HepG2 (cell line): ENCODE measurements at regions not wholly inside any gene's neighbourhood (a gene's known extent, or its start where the extent isn't known, plus 50 kb on each side); places are given as distances from the start of the nearest gene placed in this dataset.

Source experiments
- ATAC-seq: fragments of 200-7000 bp; cut with Tn5 transposase; 3 replicates; pipeline ENCODE4 v1.9.1; 2020; ENCODE audit warnings: mild to moderate bottlenecking, moderate library complexity
- BruUV-seq: library from RNA; stranded (reverse); fragments of 400-500 nt; replicated peaks from 2 replicates; lab custom pipeline; 2021; lab: Mats Ljungman, UMichigan
- CTCF ChIA-PET: fragments of 300-600 bp; formaldehyde crosslinking; extraction: SDS; loops from one replicate; lab custom pipeline; 2021; ENCODE audit warnings: low total read pairs, inconsistent platforms, low intra/inter-chr PET ratio; lab: Yijun Ruan, JAX
- POLR2A ChIA-PET: fragments of 350-600 bp; sonication (Branson Sonifier 250); formaldehyde crosslinking; loops from one replicate; lab custom pipeline; 2020; ENCODE audit warnings: antibody characterized with exemption, inconsistent platforms; lab: Yijun Ruan, JAX
- DNase-seq: peaks from one replicate; pipeline ENCODE4 v3.0.0-alpha.2; 2015; ENCODE audit warnings: low spot score
- FAIRE-seq: peaks from 3 replicates; lab custom pipeline; 2011; peaks lifted over from hg19 to GRCh38; lab: Jason Lieb, UNC
- H2AFZ ChIP-seq: one replicate; pipeline ENCODE4 v1.6.1; 2011; ENCODE audit warnings: low read length, inconsistent platforms
- H3K27ac ChIP-seq: fragments of 300-600 bp; 3 replicates; pipeline ENCODE4 v1.8.0; 2011; ENCODE audit warnings: mixed run types, mild to moderate bottlenecking, mixed read lengths, low read length, inconsistent platforms; ENCODE audit not compliant: insufficient read depth; ENCODE audit errors: extremely low read length
- H3K27me3 ChIP-seq, 2 experiments: fragments of 200-600 bp in 1 of 2; 2 replicates in 1 of 2; 3 replicates in 1 of 2; pipeline versions ENCODE4 v1.6.0 to v1.8.0; 2011; ENCODE audit warnings: low read length in 2 of 2, mild to moderate bottlenecking in 2 of 2, moderate library complexity in 2 of 2, inconsistent platforms in 1 of 2; ENCODE audit not compliant: insufficient read depth in 2 of 2, control insufficient read depth in 1 of 2
- H3K36me3 ChIP-seq, 2 experiments: fragments of 200-600 bp in 1 of 2; replicated peaks in 1 of 2; 2 replicates in 1 of 2; 3 replicates in 1 of 2; pipeline versions ENCODE4 v1.5.1 to v1.8.0; 2011; ENCODE audit warnings: low read length in 2 of 2, inconsistent platforms in 1 of 2; ENCODE audit not compliant: insufficient read depth in 2 of 2, control insufficient read depth in 1 of 2
- H3K4me1 ChIP-seq: 2 replicates; pipeline ENCODE4 v1.5.1; 2012; ENCODE audit warnings: low read length, inconsistent platforms; ENCODE audit not compliant: insufficient read depth
- H3K4me2 ChIP-seq: 2 replicates; pipeline ENCODE4 v1.6.0; 2011; ENCODE audit warnings: low read depth, low read length, inconsistent platforms
- H3K4me3 ChIP-seq, 3 experiments: fragments of 200-600 bp in 1 of 3; sonication (generic), shearing (Covaris generic) in 1 of 3; replicated peaks in 1 of 3; 2 replicates each; pipeline ENCODE4 v1.5.1; 2011 to 2016; ENCODE audit warnings: low read length in 3 of 3, inconsistent platforms in 2 of 3, low read depth in 2 of 3, mild to moderate bottlenecking in 2 of 3, control low read depth in 1 of 3, mixed read lengths in 1 of 3; ENCODE audit not compliant: insufficient read depth in 1 of 3
- H3K79me2 ChIP-seq: one replicate; pipeline ENCODE4 v1.6.1; 2011; ENCODE audit warnings: low read length, inconsistent platforms; ENCODE audit not compliant: insufficient read depth
- H3K9ac ChIP-seq: 2 replicates; pipeline ENCODE4 v1.6.0; 2011; ENCODE audit warnings: mild to moderate bottlenecking, low read depth, low read length, inconsistent platforms; ENCODE audit not compliant: insufficient read depth
- H3K9me3 ChIP-seq: 2 replicates; pipeline ENCODE4 v1.5.1; 2012; ENCODE audit warnings: mild to moderate bottlenecking, low read length
- H4K20me1 ChIP-seq: 2 replicates; pipeline ENCODE4 v1.6.0; 2011; ENCODE audit warnings: inconsistent platforms, mild to moderate bottlenecking, low read length, moderate library complexity; ENCODE audit not compliant: insufficient read depth
- DNMT1 ChIP-seq: sonication (generic); formaldehyde crosslinking; IDR thresholded peaks from 2 replicates; pipeline ENCODE4 v1.5.1; 2020; ENCODE audit warnings: mild to moderate bottlenecking, missing genetic modification reagents
- MBD4 ChIP-seq: IDR thresholded peaks from 2 replicates; pipeline ENCODE4 v1.6.1; 2012; ENCODE audit warnings: low read length, inconsistent platforms, borderline replicate concordance
- MED13 ChIP-seq: sonication (generic); formaldehyde crosslinking; IDR thresholded peaks from 2 replicates; pipeline ENCODE4 v1.5.0; 2020; ENCODE audit warnings: missing genetic modification reagents
- MNT ChIP-seq: fragments of 450-650 bp; IDR thresholded peaks from 2 replicates; pipeline ENCODE4 v1.6.1; 2016
- XRCC5 ChIP-seq: fragments of 200-400 bp; formaldehyde crosslinking; optimal IDR thresholded peaks from 2 replicates; pipeline ENCODE3; 2017; ENCODE audit warnings: mild to moderate bottlenecking, low read length
- ZBTB39 ChIP-seq: sonication (generic); formaldehyde crosslinking; IDR thresholded peaks from 2 replicates; pipeline ENCODE4 v1.5.0; 2020; ENCODE audit warnings: missing genetic modification reagents
- ZNF546 ChIP-seq: sonication (generic); formaldehyde crosslinking; conservative IDR thresholded peaks from 2 replicates; pipeline ENCODE4 v1.8.1; 2023; ENCODE audit warnings: mild to moderate bottlenecking, missing genetic modification reagents
- ZNF614 ChIP-seq: IDR thresholded peaks from 2 replicates; pipeline ENCODE4 v1.6.1; 2018; ENCODE audit warnings: missing biosample characterization, missing genetic modification reagents, inconsistent platforms, borderline replicate concordance
- ZSCAN29 ChIP-seq: sonication (generic); formaldehyde crosslinking; conservative IDR thresholded peaks from 2 replicates; pipeline ENCODE4 v1.4.0; 2020; ENCODE audit warnings: mild to moderate bottlenecking, missing genetic modification reagents
- WGBS: methylation state at CpG from one replicate; pipeline ENCODE4 v1.1.6; 2017; ENCODE audit warnings: low lambda C conversion rate; 5-methylcytosine and 5-hydroxymethylcytosine counted together
- in situ Hi-C: cut with HindIII; loops from 2 replicates; pipeline ENCODE4 v1.10.0; 2017; ENCODE audit warnings: low pct_unique_long_range_greater_than_20kb; ENCODE audit not compliant: extremely low pct_ligation_motif_present
- intact Hi-C: fragments of 100-400 bp; cut with micrococcal nuclease; formaldehyde crosslinking; loops from one replicate; pipeline ENCODE4 v1.10.0; 2022; ENCODE audit not compliant: unreplicated experiment

- H3K27ac ChIP-seq: no peak overlapping the region
- intact Hi-C loops: no loop called here
- TF ChIP-seq XRCC5 (no peak), MBD4 (no peak), ZNF546 (CRISPR knock-in tag) (no peak), ZNF614 (no peak), ZBTB39 (CRISPR knock-in tag) (no peak), MED13 (CRISPR knock-in tag) (no peak), ZSCAN29 (CRISPR knock-in tag) (no peak), MNT (peak; percentile 92), DNMT1 (CRISPR knock-in tag) (no peak)
- TF ChIP-seq, all 625 proteins: peak for 1
- ATAC-seq: no peak
- POLR2A ChIA-PET: no interaction called here
- Histone ChIP-seq H3K4me3 (no peak overlapping the region), H3K9ac (no peak overlapping the region), H3K9me3 (no peaks in the 10 kb centered on the region), H3K36me3 (no peaks in the 10 kb centered on the region), H3K4me1 (peaks cover 13% of the 10 kb centered on the region), H2AFZ (no peak overlapping the region), H3K4me2 (no peak overlapping the region), H3K27me3 (peaks cover 0 to 5% of the 10 kb centered on the region in 2 experiments; a peak in 1 of 5 replicates), H3K79me2 (no peaks in the 10 kb centered on the region), H4K20me1 (no peaks in the 10 kb centered on the region)
- CTCF ChIA-PET: no interaction called here
- BruUV-seq: no TSS peak
- DNase-seq: no peak
- 38% methylated on average over 4 of the region's 4 CpGs for WGBS
- no peak for FAIRE-seq
- in situ Hi-C loops: no loop called here
Measured at GRCh38 chr10:27345455-27345920, 104.9 kb upstream of the ACBD5 start.
